GM10266 (cell line): ENCODE measurements at regions not wholly inside any gene's neighbourhood (a gene's known extent, or its start where the extent isn't known, plus 50 kb on each side); places are given as distances from the start of the nearest gene placed in this dataset.

Source experiments
- DNase-seq: peaks from one replicate; pipeline ENCODE4 v3.0.0; 2012; ENCODE audit errors: extremely low spot score
- TF ChIP-seq, protein P1 (sequence below): IDR thresholded peaks from 2 replicates; pipeline ENCODE4 v1.5.1; 2012; ENCODE audit warnings: mild to moderate bottlenecking, low read depth; ENCODE audit not compliant: control insufficient read depth, insufficient read depth; ENCODE audit errors: missing control alignments

DNA sequence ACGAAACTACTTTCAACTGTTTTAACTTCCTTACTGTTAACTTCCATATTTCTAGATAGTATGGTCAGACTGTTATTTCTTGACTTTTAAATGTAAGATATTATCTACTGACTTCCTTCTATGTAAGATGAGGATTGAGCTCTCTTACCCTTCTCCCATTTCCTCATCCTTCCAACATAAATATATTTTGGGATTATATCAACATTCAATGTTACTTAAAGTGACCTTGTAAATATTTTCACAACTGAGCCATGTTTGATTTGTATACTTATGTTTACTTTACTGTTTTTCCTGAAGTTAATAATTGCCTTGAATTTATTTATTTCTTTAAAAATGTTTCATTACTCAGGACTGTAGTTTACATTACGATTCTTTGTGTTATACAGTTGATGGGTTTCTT is 148.7 kb downstream of the ZIC5 start:
- TF ChIP-seq, protein P1, sequence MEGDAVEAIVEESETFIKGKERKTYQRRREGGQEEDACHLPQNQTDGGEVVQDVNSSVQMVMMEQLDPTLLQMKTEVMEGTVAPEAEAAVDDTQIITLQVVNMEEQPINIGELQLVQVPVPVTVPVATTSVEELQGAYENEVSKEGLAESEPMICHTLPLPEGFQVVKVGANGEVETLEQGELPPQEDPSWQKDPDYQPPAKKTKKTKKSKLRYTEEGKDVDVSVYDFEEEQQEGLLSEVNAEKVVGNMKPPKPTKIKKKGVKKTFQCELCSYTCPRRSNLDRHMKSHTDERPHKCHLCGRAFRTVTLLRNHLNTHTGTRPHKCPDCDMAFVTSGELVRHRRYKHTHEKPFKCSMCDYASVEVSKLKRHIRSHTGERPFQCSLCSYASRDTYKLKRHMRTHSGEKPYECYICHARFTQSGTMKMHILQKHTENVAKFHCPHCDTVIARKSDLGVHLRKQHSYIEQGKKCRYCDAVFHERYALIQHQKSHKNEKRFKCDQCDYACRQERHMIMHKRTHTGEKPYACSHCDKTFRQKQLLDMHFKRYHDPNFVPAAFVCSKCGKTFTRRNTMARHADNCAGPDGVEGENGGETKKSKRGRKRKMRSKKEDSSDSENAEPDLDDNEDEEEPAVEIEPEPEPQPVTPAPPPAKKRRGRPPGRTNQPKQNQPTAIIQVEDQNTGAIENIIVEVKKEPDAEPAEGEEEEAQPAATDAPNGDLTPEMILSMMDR: no peak

GRCh38 chr13:99821741-99822140 is 149.8 kb downstream of the ZIC5 start:
- no peak for DNase-seq
- TF ChIP-seq, protein P1: no peak

More for the DNA sequence above, 148.7 kb downstream of the ZIC5 start:
- no peak for DNase-seq

GRCh38 chr13:99819967-99820366 is 151.6 kb downstream of the ZIC5 start:
- no peak for DNase-seq
- TF ChIP-seq, protein P1: no peak

DNA sequence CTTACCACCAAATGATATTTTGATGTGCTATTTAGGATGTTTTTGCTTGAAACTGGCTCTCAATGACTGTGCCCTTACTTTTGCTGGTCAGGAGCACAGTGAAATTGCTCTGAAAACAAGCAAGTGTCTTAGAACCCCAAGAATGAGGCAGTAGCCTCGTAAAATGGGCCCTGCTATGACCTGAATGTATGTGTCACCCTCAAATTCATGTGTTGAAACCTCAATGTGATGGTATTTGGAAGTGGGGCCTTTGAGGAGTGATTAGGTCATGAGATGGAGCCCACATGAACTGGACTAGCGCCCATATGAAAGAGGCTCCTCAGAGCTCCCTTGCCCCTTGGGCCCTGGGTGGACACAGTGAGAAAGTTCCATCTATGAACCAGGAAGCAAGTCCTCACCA is 155.2 kb downstream of the ZIC5 start:
- TF ChIP-seq, protein P1: no peak

GRCh38 chr13:99813336-99814095 is 158.1 kb downstream of the ZIC5 start:
- DNase-seq: no peak
- TF ChIP-seq, protein P1: no peak

More for the DNA sequence above, 155.2 kb downstream of the ZIC5 start:
- no peak for DNase-seq

GRCh38 chr13:99812625-99813024 is 158.9 kb downstream of the ZIC5 start:
- no peak for DNase-seq
- TF ChIP-seq, protein P1: no peak

DNA sequence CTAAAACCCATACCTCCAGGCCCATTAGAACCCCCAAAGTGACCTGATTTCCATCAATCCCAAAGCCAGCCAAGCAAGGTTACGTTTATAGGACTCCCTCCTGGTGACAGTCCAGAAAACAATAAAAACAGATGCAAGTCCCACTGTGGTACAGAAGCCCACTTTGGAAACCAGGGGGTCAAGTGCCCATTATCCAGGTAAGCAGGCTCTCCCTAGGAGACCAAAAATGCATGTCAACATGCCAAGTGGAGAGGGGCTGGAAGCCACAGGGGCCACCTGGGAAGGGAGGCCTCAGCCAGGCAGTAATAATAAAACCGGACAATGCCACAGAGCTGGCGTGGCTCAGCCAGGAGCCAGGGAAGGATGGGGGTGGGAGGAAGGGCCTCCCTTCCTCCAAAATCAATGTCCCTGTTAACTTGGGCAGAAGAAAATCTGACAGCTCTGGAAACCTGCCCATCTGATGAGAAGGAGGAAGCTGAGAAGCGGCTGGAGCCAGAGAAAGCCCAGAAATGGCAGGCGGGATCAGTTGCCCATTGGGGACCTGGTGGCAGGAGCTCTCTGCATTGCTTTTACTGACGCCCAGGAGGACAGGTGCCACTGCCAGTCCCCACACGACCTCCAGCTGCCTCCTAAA is 160.4 kb downstream of the ZIC5 start:
- TF ChIP-seq, protein P1: no peak
- no peak for DNase-seq
